Small intestine (tissue), 7 donors: ENCODE measurements at regions not wholly inside any gene's neighbourhood (a gene's known extent, or its start where the extent isn't known, plus 50 kb on each side); places are given as distances from the start of the nearest gene placed in this dataset.
A peak's percentile ranks its signal among the peaks of the same experiment; 100 is the strongest.

Experiments used
- DNase-seq, 2 donors: peaks; one replicate each; pipeline versions ENCODE4 v3.0.0 to v3.0.0-alpha.2; 2013
- FAIRE-seq: peaks from 2 replicates; lab custom pipeline; 2012; peaks lifted over from hg19 to GRCh38; lab: Jason Lieb, UNC
- H3K27ac ChIP-seq, 3 donors: one replicate each; pipeline ENCODE4 v1.5.1; 2013; ENCODE audit warnings: low read length in 2 of 3, mild to moderate bottlenecking in 2 of 3, control low read depth in 1 of 3, inconsistent platforms in 1 of 3, low read depth in 1 of 3, moderate library complexity in 1 of 3
- H3K27me3 ChIP-seq, 3 donors: one replicate each; pipeline ENCODE4 v1.6.1; 2013; ENCODE audit warnings: low read length in 3 of 3, inconsistent platforms in 1 of 3; ENCODE audit not compliant: control insufficient read depth in 3 of 3, insufficient read depth in 3 of 3
- H3K36me3 ChIP-seq, 3 donors: one replicate each; pipeline ENCODE4 v1.6.1; 2013; ENCODE audit warnings: low read length in 3 of 3, inconsistent platforms in 1 of 3, low read depth in 1 of 3, mild to moderate bottlenecking in 1 of 3, moderate library complexity in 1 of 3; ENCODE audit not compliant: control insufficient read depth in 3 of 3, insufficient read depth in 2 of 3
- H3K4me1 ChIP-seq, 3 donors: one replicate each; pipeline ENCODE4 v1.6.1; 2013; ENCODE audit warnings: low read length in 2 of 3, inconsistent platforms in 1 of 3, low read depth in 1 of 3, mild to moderate bottlenecking in 1 of 3, moderate library complexity in 1 of 3; ENCODE audit not compliant: control insufficient read depth in 3 of 3, insufficient read depth in 2 of 3
- H3K4me3 ChIP-seq, 3 donors: one replicate each; pipeline ENCODE4 v1.5.1; 2013; ENCODE audit warnings: low read length in 3 of 3, control low read depth in 1 of 3, inconsistent platforms in 1 of 3, low read depth in 1 of 3, mild to moderate bottlenecking in 1 of 3, moderate library complexity in 1 of 3
- H3K9me3 ChIP-seq, 2 donors: one replicate each; pipeline ENCODE4 v1.6.1; 2013; ENCODE audit warnings: low read depth in 1 of 2, low read length in 1 of 2; ENCODE audit not compliant: control insufficient read depth in 2 of 2, insufficient read depth in 1 of 2
- WGBS, 3 donors: extraction: QIAGEN DNeasy Blood & Tissue Kit; methylation state at CpG; one replicate each; pipeline ENCODE4 v1.1.7; 2013; 5-methylcytosine and 5-hydroxymethylcytosine counted together
- donor health status: healthy with polysubstance abuse.
- donor health status: control.
- donor health status: control.
- donor health status: Bipolar disorder and iron deficiency.
- donor health status: healthy.

DNA sequence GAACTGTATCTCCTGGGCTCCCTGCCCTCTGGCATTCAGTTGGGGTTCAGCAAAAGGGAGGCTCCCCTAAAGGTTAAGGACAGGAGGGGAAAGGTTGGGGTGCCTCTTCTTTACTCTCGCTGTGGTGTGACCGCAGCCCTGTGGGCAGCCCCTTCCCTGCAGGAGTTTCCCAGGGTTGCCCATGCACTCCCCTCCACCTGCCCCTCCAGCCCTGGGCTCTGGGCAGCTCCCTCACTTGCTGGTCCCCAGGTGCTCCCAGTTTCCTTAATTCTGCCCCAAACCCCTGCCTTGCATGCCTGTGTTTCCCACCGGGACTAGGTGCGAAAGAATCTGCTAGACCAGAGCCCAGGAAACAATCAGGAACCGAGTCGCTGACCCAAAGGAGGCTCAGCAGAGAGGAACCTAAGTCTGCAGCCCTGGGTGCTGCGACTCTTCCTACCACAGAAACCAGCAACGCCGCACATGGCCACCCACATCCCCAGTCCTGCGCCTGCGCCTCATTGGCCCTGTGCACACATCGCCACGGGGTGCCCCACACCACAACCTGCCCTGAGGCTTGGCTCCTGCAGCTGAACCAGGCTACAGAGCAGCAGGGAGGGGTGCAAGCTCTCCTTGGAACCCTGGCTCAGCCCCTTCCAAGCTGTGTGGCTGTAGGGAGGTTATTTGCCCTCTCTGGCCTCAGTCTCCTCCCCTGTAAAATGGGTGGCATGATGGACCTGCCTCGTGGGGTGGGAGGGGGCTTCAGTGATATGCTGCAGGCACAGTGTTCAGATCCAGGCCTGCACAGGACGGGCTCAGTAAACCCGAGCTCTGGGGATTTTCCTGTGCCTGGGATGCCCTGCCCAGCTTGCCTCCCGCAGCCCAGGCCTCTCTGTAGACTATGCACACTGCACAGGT lies 487.6 kb downstream of the PREX1 start:
- WGBS, 3 donors = 58 to 69% (median 58%) methylated on average over 15 to 17 of the region's 17 CpGs
- DNase-seq = no peak
- H3K27me3 ChIP-seq = peaks cover 0 to 4% (median 0%) of the 10 kb centered on the region in 3 donors
- H3K36me3 ChIP-seq = no peaks in the 10 kb centered on the region
- no peak overlapping the region for H3K4me3 ChIP-seq
- no peak overlapping the region for H3K27ac ChIP-seq
- no peak for FAIRE-seq
- H3K4me1 ChIP-seq = no peaks in the 10 kb centered on the region
- H3K9me3 ChIP-seq = no peaks in the 10 kb centered on the region

DNA sequence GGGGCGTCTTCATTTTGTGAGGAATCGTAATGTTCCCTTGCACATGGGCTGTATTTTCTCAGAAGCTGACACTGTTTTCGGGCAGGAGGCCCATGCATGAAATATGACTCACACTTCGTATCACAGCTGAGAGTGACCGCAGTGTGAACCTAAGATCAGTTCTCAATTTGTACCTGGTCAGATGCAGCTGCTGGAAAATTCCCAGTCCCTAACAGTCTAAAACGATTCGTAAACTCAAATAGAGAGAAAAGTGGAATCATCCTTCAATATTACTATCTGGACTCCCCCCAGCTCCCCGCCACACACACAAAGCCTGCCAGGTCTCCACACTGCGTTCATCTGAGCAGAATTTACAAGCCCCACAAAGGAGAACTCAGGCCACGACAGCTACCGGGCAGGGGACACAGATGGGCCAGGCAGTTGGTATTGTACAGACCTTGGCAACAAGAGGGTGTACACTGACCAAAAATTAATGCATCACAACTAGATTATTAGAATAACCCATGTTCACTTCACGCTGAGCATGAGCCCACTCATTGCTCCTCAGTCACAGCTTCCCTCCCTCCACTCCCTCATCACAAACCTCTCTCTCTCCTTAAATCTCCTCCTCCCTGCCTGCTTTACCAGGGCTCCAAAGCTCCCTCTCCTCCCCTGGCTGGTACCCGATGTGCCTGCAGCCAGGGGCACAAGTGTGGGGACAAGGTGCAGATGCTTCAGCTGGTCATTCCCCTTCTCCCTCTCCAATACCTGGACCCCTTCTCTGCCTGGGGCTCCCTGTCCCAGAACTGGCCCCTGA lies 488.4 kb downstream of the PREX1 start:
- Histone ChIP-seq H3K4me1 (no peaks in the 10 kb centered on the region), H3K36me3 (no peaks in the 10 kb centered on the region), H3K27me3 (peaks cover 0 to 2% (median 0%) of the 10 kb centered on the region in 3 donors), H3K4me3 (no peak overlapping the region), H3K27ac (peak overlapping the region in 1 of 3 donors; percentile 18), H3K9me3 (no peaks in the 10 kb centered on the region)
- WGBS, 3 donors = 57 to 72% (median 66%) methylated on average over 13 of the region's 13 CpGs
- DNase-seq (peak in 1 of 2 donors; percentile 12), FAIRE-seq (no peak)

DNA sequence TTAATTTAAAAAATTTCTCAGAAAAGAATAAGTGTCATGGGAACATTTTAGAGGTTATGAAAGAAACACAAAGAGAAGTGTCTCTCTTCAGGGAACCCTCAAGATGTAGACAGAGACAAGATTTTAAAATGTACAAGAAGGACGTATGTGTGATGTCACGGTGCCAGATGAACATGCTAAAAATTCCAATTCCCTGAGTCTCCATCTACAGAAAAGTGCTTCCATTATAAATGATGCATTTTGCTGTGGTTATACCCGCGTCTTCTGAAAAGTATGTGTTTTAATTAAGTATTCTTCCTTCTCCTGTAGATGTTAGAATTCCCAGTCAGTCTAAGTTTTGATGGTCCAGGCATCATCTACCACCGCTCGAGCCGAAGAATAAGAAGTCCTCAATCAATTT lies 489.1 kb downstream of the PREX1 start:
- H3K4me3 ChIP-seq = no peak overlapping the region
- 63 to 88% (median 84%) methylated on average over 7 of the region's 7 CpGs for WGBS, 3 donors

DNA sequence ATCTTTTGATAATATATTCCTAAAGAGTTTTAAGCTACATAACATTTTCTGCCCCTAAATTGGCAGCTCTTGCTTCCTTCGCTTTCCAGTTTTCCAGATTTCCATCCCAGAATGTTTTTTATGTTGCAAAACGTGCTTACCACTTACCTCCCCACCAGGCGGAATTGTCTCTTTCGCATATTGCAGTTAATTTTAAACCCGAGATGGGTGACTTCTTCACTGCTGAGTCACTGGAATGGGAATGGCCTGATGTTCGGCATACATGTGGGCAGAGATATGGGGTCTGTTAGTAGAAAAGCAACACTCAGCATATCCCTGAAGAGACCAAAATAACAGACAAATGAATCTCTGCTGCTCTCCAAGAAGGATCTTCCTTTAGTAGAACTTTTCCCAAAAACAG lies 491.2 kb downstream of the PREX1 start:
- Histone ChIP-seq H3K36me3 (no peaks in the 10 kb centered on the region), H3K9me3 (no peaks in the 10 kb centered on the region), H3K4me3 (no peak overlapping the region), H3K27ac (no peak overlapping the region), H3K4me1 (no peaks in the 10 kb centered on the region), H3K27me3 (no peaks in the 10 kb centered on the region)
- 72 to 79% (median 77%) methylated on average over 6 of the region's 6 CpGs for WGBS, 3 donors
- FAIRE-seq (no peak), DNase-seq (no peak)

More for the DNA sequence above, 489.1 kb downstream of the PREX1 start:
- FAIRE-seq = no peak
- Histone ChIP-seq H3K9me3 (no peaks in the 10 kb centered on the region), H3K4me1 (no peaks in the 10 kb centered on the region), H3K36me3 (no peaks in the 10 kb centered on the region), H3K27ac (peak overlapping the region in 1 of 3 donors; percentile 18), H3K27me3 (peaks cover 0 to under 1% (median 0%) of the 10 kb centered on the region in 3 donors)
- DNase-seq = no peak

DNA sequence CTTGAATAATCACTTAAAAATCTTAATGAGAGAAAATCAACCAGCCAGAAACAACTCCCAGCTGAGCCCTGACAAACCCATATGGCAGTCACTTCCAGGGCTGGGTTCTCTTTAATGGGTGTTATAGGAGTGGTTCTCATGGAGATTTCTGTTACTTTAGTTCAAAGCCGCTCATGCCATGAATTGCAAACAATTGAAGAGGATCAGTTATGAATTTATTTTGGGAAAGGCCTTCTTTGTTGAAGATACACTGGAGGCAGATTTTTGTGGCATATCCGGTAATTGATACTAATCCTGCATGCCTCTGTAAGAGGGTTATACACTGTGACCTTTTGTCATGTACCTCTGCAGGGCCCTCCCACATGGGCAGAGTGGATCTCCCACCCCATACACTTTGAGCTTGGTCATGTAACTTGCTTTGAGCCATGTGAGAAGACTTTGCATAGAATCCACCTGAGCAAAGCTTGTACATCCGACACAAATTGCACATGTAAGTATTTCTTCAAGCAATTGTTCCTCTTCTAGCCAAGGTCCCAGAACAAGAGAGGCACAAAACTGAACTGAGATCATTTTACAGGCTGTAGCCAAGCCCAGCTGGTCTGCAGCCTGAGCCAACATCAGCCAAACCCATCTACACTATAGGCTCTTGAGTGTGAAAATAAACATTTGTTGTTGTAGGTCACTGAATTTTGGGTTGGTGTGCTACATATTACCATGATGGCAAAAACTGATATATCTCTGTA lies 492.3 kb downstream of the PREX1 start:
- H3K4me1 ChIP-seq = no peaks in the 10 kb centered on the region
- no peak for FAIRE-seq

DNA sequence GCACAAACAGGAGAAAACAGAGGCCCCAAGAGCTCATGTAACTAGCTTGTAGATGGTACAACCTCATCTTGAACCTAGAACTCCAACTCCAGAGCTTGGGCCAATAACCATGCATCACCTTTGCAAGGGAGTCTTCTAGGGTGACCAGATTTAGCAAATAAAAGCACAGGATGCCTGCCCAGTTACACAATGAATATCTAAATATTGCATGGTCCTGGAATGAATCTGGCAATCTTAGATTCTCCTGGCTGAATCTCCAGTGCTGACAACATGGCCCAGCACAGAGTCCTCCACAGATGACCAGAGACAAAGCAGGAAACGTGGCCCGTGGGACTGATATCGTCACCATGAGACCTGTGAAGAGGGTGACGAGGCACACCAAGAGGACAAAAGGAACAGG lies 494.1 kb downstream of the PREX1 start:
- Histone ChIP-seq H3K36me3 (no peaks in the 10 kb centered on the region), H3K9me3 (no peaks in the 10 kb centered on the region), H3K4me3 (no peak overlapping the region), H3K27me3 (no peaks in the 10 kb centered on the region), H3K27ac (no peak overlapping the region), H3K4me1 (no peaks in the 10 kb centered on the region)
- 80 to 90% (median 83%) methylated on average over 4 of the region's 4 CpGs for WGBS, 3 donors
- FAIRE-seq (no peak), DNase-seq (no peak)

More for the DNA sequence above, 492.3 kb downstream of the PREX1 start:
- H3K36me3 ChIP-seq = no peaks in the 10 kb centered on the region
- no peaks in the 10 kb centered on the region for H3K9me3 ChIP-seq
- H3K27me3 ChIP-seq = no peaks in the 10 kb centered on the region
- WGBS, 3 donors = 75 to 89% (median 85%) methylated on average over 3 of the region's 3 CpGs
- H3K27ac ChIP-seq = no peak overlapping the region
- no peak for DNase-seq
- H3K4me3 ChIP-seq = no peak overlapping the region

DNA sequence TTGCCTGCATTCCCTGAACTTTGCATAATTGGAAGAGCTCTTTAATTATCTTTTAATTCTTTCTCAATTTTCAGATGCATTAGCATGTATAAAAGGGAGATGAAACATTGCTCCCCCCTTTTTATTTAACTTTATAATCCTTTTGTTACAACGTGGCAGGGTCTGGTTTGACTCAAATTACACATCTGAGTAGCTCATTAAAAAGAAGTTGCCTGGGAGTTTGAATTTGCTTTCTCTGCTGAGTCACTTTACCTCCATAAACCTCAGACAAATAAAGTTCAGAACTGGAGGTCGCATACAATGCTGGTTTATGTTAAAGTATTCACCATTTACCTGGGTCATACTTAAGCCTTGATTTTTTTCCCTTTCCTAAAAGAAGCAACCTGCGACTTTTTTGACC lies 495.2 kb downstream of the PREX1 start:
- no peaks in the 10 kb centered on the region for H3K27me3 ChIP-seq
- no peak for DNase-seq
- 18 to 43% (median 32%) methylated on average over 3 of the region's 3 CpGs for WGBS, 3 donors
- no peak overlapping the region for H3K27ac ChIP-seq
- no peak for FAIRE-seq
- no peaks in the 10 kb centered on the region for H3K4me1 ChIP-seq
- H3K36me3 ChIP-seq = no peaks in the 10 kb centered on the region
- H3K4me3 ChIP-seq = no peak overlapping the region
- no peaks in the 10 kb centered on the region for H3K9me3 ChIP-seq
